Lower leg skin (tissue), 3 donors: ENCODE measurements at regions not wholly inside any gene's neighbourhood (a gene's known extent, or its start where the extent isn't known, plus 50 kb on each side); places are given as distances from the start of the nearest gene placed in this dataset.

ENCODE experiments used
- CTCF ChIP-seq, 3 donors: fragments of 450-650 bp; IDR thresholded peaks; one replicate each; pipeline ENCODE4 v1.5.1; 2016; ENCODE audit warnings: antibody characterized with exemption in 3 of 3, mild to moderate bottlenecking in 3 of 3, moderate library complexity in 2 of 3
- POLR2A ChIP-seq, 2 donors: fragments of 450-650 bp; IDR thresholded peaks; one replicate each; pipeline ENCODE4 v1.6.1; 2016 to 2017; ENCODE audit warnings: antibody characterized with exemption in 2 of 2, mild to moderate bottlenecking in 1 of 2, moderate library complexity in 1 of 2

GRCh38 chr11:82270870-82271269 is 462.8 kb downstream of the FAM181B start:
- TF ChIP-seq CTCF (IDR thresholded peaks at IDR 0.05) (no peak), POLR2A (IDR thresholded peaks at IDR 0.05) (no peak)
